Fibroblast of skin of left biceps (primary cell): ENCODE measurements at regions not wholly inside any gene's neighbourhood (a gene's known extent, or its start where the extent isn't known, plus 50 kb on each side); places are given as distances from the start of the nearest gene placed in this dataset.

Experiments
- DNase-seq, 2 experiments: peaks; one replicate each; pipeline ENCODE4 v3.0.0-alpha.2; 2013; ENCODE audit warnings: low read depth in 2 of 2

DNA sequence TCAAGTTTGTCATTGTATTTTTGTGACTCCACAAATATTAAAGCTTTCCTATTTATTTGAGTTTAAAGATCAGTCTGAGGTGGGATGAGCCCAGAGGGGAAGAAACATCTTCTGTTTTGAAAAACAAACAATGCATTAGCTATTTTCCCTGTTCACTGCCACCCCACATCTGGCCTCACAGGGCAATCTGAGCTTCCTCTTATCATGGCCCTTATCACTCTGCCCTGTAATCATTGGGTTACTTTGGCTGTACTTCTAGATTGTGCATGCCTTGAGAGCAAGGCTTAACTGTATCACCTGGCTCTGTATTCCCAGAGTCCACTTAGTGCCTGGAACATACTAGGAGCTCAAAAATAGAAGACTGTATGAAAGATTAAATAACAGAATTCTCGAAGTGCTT is 241.6 kb upstream of the NT5C1B start:
- DNase-seq = no peak

DNA sequence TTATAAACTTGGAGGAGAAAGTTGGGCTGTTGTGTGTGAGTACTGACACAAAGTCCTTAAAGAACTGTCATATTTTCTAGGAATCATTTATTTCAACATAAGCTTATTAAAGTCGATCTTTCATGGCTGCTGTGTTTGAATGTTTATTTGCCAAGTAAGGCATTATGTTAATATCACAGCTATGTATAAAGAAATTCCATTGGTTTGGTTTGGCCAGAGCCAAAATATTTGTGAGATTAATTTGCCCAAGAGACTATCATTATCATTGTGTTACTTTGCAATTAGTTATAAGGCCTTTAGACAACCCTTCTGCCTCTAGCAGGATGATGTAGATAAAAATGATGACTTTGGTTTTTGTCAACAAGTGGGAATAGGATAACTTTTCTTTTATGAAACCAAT is 240.6 kb upstream of the NT5C1B start:
- DNase-seq = peak in 1 of 2 experiments; percentile 44

DNA sequence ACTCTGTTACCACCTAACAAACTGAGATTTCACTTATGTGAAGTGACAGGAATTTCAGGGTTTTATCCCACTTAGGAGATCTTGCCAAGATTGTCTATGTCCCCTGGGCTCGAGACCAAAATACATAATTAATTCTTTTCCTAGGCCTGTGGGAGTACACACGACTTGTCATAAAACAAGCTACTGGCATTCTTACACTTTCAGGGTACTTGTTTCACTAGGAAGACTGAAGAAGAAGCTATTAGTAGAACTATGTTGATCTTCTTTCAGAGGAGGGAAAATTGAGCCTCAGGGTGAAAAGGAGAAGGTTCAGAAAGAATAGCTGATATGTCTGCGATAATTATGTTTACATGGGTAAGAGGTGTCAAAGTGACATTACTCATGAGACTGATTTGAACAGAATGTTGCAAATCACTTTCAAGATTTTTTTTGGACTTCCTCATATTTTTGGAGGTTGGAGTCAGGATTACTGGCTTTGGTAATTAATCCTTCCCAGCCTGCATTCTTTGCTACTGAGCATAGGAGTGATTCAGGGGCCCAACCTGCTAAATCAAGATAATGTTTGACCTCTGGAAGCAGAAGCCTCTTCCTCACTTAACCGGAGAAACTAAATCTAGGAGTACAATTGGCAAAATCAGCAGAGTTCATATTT is 240.0 kb upstream of the NT5C1B start:
- DNase-seq = peak; percentile 59 to 62

DNA sequence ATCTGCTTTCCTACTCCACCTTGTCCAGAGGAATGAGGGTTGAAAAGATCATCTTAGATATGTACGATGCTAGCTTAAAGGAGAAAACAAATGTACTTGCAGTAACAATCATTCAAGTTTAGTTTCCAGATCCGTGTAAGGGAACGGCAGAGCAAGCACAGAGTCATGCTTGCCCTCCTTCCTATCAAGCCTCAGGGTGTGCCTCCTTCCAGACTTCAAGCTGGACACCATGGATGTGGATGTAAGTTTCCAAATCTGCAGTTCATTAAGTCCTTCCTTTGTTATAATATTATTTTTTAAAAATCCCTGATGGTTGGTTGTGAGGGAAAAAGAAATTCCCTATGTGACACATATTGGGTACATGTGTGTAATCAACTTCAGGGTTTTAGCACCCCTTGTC is 238.9 kb upstream of the NT5C1B start:
- no peak for DNase-seq

DNA sequence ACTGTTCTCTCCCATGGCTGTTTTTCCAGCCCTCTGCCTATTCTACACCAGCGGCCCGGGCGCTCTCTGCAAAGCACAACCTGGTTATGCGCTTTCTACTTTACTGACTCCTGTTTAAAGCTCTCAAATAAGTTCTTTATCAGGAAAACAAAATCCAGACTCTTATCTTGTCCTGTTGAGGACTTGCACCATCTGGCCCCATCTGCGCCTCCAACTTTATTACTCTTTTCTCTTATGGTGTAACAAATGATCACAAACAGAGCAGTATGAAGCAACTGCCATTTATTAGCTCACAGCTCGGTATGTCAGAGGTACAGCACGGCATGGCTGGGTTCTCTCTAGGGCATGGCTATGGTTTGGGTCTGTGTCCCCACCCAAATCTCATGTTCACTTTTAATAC is 236.5 kb upstream of the NT5C1B start:
- DNase-seq = no peak

DNA sequence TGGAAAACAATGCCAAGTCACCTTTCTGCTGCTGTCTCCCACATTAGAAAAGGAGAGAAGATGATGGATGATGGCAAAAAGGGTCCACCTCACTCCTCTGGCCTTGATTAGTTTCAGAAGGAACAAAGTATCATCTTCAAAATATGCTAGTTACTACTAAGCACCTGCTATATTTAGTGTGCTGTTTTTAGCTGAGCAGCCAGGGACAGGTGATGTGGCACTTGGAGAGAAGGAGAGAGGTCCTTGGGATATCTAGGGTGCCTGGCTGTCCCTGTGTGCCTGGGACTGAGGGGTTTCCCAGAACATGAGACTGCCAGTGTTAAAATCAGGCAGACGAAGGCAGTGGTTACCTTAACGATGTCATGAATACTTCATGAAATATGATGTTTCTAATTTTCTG is 235.5 kb upstream of the NT5C1B start:
- DNase-seq = no peak

DNA sequence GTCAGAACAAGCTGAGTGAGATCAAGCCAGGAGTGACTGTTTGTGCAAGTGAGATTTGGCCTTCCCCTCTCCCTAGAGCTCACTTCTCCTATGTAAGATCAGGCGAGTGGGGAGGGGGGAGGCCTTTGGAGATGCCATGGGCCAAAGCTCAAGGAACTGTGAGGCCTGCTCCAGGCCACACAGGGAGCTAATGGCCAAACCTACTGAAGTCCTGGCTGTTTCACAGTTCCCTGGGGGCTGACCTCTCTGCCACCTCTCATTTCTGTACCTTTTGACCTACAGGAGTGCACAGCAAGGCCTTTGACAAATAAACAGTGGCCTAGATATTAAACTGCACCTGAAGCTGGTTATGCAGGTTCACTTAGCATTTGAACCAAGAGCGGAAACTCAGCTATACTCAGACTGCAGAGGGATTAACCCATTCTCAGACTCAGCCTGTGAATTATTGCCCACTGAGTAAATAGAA is 235.0 kb upstream of the NT5C1B start:
- DNase-seq = no peak

DNA sequence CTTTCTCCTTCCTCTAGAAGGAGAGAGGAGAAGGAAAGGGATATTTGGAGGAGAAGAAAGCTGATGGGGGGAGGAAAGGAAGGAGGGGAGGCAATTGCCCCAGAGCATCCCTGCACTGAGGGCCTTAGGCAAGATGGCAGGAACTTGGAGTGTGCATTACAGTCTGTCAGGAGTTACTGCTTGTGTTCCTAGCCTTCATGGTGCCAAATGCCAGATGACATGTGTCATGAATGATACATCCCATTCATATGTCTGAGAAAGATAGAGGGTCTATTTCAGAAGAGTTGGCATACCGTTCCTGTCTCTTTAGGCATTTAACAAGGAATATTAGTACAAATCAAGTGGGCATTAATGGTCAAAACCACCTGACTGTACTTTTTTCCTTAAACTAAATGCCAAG is 232.1 kb upstream of the NT5C1B start:
- no peak for DNase-seq

DNA sequence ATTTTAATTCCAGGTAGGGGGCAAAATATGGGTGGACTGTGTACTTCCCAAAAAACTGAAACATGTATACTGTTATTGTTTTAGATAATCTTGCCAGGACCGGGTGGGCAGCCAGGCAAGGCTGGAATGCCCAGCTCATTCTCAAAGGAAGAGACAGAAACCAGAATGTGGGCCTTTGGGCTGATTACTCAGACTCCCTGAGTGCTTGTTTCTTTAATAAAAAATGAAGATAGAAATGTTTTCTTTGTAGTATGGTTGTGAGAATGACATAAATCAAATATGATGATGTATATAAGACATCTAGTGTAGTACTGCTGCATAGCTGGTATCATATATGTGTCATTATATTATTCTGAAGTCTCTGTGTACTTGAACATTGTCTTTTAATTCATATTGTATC is 231.6 kb upstream of the NT5C1B start:
- no peak for DNase-seq

DNA sequence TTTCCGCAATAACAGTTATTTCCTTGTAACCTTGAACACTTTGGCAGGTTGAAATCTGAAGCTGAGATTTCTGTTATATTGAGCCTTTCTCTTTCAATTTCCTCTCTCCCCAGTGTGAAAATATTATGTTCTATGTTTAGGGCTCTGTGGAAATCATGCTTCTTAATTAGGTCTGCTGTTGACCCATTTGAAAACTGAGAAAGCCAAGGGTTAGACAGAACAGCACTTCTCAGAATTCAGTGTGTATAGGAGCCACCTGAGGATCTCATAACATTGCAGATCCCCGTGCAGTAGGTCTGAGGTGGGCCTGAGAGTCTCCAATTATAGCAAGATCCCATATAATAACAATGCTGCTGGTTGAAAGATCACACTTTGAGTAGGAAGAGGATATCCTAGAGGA is 230.2 kb upstream of the NT5C1B start:
- no peak for DNase-seq

DNA sequence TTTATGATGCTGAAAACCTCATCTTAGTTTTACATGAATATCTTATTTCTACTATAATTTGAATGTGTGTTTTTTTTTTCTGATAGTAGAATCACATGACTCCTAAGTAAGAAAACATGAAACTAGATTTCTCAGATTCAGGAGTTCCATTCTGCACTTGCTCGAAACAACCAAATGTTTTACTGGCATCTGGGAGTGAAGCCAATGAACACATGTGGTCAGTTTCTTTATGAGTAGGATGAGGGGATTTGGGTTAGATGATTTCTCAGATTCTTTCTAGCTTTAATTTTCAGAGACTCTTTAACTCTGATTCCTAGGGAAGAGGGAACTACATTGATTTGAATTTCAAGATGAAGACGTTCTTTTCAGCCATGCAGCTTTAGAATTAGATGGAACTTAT is 225.0 kb upstream of the NT5C1B start:
- DNase-seq = peak; percentile 67 to 72

DNA sequence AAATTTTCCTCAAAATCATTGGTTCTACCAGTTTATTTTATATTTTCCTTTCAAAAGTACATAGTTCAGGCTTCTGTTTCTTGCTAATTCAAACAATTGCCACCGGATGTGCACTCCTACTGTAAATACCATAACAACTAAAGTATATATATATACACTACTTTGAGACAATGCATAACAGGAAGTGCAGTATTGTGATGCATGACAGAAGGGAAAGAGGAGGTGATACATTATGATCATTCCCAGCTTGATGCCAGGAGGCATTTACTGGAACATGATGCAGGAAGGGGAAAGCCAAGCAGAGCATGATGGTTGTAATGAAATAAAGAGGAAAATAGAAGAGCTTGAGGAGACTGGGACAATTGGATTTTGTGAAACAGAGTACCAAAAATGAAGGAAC is 215.2 kb upstream of the NT5C1B start:
- no peak for DNase-seq

DNA sequence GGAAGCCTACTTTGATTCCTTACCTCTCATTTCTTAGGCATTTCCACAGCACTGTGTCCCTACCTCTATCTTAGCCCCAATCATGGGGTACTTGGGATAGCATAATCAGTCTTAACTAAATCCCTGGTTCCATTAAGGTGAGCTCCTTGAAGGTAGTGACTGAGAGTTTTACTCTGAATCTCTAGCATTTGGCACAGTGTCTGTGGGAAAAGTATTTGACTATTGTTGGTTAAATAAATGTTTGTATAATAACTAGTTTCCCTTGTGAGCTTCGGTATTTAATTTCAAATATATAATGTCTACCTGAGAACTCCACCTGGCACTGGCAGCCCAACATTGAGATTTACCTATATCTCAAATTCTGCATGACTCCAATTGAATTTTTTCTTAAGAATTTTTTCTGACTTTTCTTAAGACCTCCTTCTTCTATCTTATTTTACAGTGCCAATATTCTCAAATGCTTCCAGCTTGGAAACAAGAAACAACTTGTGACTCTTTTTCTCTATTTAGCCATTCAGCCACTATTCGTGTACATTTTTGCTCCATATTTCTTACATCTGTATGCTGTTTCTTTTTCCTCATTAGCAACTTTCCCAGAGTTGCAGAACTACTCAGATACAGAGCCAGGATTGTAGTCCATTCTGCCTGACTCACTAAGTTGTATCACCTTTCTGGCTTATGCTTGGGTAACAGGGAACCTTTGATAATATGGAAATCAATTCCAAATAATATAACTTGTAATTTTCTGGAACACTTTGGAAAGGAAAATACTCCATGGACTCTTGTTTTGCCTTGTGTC is 214.0 kb upstream of the NT5C1B start:
- no peak for DNase-seq

DNA sequence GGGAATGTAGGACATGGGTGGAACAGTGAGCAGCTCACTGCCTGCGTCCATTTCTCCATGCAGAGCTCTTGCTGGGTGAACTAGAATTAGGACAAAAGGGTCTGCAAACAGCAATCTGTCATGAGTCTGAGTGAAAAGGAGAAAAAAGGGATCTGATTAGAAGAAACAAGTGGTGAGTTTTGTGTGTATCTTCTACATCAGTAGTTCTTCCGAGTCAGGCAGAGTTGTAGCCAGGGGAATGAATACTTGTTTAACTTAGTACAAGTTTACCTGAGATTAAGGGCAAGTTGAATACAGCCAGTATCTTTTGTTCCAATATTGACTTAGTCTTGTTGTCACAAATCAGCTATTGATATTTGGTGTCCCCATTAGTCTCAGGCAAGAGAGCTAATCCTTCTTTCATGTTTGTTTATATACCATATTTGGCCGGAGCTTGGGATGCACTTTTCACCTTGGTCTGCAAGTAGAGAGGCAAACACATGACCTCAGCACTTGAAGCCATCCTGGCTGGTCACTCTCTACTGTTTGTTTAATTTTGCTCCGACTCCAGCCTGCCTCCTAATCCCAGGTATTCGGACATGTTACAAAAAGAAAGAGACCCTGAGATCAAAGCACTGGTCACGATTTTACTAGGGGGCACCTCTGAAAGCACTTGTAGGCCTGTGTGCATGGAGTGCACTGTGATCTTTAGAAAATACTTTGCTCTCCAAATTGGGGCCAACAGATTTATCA is 211.0 kb upstream of the NT5C1B start:
- no peak for DNase-seq

DNA sequence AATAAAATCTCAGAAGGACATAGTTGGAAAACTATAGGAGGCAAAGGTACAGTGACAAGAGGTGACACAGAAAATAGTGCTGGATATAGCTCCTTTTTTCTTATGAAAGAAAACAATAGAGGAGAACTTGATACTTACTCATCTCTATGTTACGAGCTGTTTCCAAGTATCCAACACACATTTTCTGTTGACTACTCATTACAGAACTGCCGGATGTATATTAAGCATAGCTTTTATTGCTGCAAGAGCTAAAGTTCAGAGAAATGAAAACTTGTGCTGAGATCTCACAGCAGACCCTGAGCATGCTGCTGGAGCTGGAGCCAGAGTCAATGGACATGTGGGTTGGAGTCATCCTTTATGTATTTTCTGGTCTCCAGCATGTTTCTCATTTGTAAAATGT is 210.0 kb upstream of the NT5C1B start:
- DNase-seq = peak; percentile 32 to 33

DNA sequence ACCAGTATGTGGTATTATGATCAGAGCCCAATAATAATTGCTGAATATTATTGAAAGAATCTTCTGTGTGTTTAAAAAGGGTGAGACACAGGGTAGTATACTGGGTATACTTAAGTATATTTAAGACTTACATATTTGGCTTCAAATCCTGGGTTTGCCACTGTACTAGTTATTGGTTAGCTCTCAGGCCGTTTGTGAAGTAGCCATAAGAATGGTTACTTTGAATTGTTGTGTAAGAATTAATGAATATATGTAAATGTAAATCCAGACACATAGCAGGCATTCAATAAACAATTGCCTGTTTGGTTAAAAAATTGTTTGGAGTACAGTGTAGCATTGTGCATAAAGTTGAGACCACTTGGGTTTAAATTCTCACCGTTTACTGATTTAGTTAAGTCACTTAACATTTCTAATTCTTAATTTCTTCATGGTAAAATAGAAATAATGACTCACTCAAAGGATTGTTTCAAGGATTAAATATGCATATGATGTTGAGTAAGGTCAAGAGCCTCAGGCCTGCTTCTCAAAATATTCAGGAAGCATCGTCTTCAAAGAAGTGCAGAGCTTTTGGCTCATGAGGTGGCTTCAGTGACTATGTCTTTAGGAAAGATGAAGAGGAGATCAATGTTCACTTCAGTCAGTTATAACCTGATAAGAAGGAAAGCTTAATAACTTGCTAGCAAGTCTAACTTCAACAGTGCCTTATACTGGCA is 207.9 kb upstream of the NT5C1B start:
- DNase-seq = no peak

DNA sequence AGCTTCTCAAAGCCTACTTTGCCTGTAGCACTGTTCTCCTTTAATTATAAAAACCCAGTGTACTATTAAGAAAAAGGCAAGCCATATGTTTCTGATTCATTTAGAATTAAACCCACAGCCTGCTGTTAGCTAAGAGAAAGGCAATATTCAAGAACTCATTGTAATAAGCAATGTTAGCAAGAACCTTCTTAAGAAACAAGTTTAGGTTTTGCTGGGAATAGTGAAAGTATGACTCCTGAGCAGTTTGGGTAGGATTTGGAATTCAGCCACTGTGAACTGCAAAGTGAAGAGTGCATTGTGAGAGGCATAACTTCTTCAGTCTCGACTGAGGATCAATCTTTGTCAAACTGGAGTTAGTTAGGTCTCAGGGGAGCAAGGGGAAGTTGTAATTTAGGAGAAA is 206.5 kb upstream of the NT5C1B start:
- peak; percentile 29 to 31 for DNase-seq

DNA sequence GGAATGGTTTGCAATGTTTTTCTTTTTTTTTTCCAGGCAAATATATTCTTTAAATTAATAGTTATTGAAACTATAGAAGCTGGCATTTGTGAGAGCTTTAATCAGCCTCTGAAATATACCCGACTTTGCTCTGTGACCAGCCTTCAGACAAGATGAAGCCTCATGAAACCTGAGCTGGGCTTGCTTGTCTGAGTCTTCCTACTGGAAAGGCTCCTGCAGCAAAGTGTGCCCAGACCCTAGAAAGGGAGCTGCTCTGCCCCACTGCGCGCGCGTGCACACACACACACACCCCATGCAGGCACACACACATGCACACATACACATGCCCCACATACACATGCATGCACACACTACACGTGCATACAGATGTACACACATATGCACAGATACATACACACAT is 203.3 kb upstream of the NT5C1B start:
- DNase-seq = no peak

DNA sequence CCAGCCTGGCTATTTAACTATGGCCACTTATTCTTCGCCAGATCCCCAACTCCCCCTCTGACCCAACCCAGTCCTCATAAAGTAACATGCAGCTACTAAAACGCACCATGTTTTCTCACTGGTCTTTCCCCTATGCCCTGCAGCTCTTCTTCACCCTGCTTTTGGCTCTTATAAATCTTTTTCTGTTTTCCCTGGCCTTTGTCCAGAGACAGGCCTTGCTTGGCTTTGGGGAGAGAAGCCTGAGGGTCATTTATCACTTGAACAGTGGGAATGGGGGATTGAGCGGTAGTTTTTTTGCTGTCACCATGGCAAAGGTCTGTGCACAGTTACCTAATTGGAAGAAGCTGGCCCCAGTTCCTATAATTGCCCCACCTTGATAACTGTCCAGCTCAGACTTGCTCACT is 202.9 kb upstream of the NT5C1B start:
- no peak for DNase-seq

DNA sequence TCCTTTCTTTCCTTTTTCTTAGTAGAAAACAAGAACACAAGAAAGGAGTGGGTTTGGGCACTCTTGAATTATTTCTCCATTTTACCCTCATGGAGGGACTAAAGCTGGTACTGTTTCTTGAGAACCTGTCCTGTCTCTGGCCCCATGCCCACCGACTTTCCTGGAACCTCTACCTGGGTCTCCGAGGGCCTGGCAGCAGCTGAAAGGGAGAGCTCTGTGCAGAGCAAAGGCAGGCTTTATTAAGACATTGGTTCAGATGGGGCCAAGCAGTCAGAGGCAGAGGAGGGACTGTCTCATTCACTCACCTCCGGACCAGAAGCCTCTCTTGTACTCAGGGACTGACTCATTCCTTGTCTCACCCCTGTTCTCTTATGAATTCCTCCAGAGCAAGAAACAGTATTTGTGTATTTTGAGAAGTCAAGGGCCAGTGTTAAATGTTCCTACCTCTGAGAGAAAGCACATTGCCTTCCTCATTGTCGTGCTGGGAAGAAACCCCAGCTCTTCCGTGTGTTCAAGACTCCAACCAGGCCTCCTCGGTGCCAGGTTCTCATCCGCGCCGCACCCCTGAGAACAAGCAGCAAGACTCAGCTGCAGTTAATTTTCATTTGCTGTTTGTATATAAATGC is 201.9 kb upstream of the NT5C1B start:
- no peak for DNase-seq

DNA sequence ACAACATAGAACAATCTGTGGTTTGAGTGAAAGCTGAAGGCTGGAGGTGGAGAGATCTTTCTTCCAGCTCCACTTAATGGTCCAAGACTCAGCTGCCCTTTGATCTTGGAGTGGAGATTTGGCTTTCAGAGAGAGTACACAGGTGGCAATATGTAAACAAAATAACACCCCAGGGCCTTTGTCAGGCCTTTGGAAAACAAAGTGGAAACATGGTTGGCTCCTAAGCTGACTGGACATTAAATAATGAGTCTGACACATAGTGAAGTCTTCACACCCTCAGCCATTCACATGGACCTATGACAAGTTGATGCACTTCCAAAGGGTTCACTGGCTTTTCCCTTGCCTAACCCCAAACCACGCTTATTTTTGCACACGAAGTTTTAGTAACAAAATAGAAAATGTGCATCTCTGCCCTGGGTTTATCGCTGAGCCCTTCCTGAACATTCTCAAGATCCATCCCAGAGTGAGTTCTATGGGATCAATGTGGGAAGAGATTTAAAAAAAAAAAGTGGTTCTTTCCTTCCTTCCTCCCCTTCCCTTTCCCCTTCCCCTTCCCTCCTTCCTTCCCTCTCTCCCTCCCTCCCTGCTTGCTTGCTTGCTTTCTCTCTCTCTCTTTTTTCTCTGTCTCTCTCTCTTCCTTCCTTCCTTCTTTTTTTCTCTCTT is 201.3 kb upstream of the NT5C1B start:
- no peak for DNase-seq
